DOHH2 (cell line): ENCODE measurements at regions not wholly inside any gene's neighbourhood (a gene's known extent, or its start where the extent isn't known, plus 50 kb on each side); places are given as distances from the start of the nearest gene placed in this dataset.

ENCODE experiments used
- H3F3A ChIP-seq: fragments of 200-600 bp; sonication (generic), shearing (Covaris generic); 2 replicates; pipeline ENCODE4 v1.6.0; 2016; ENCODE audit warnings: antibody characterized with exemption, mild to moderate bottlenecking; ENCODE audit not compliant: control insufficient read depth, insufficient read depth
- H3K27ac ChIP-seq: fragments of 200-600 bp; sonication (generic); 2 replicates; pipeline ENCODE4 v1.5.1; 2014; ENCODE audit warnings: low read depth, mild to moderate bottlenecking, low read length, moderate library complexity
- H3K27me3 ChIP-seq: fragments of 200-600 bp; sonication (generic); 2 replicates; pipeline ENCODE4 v1.6.1; 2014; ENCODE audit warnings: mild to moderate bottlenecking, low read length, mixed read lengths; ENCODE audit not compliant: control insufficient read depth
- H3K36me3 ChIP-seq: fragments of 200-600 bp; sonication (generic); 2 replicates; pipeline ENCODE4 v1.6.1; 2014; ENCODE audit warnings: mild to moderate bottlenecking, low read length, moderate library complexity, mixed read lengths; ENCODE audit not compliant: control insufficient read depth
- H3K4me1 ChIP-seq: fragments of 200-600 bp; sonication (generic); 2 replicates; pipeline ENCODE4 v1.6.1; 2014; ENCODE audit warnings: mild to moderate bottlenecking, low read length, mixed read lengths; ENCODE audit not compliant: control insufficient read depth
- H3K4me2 ChIP-seq: fragments of 200-600 bp; sonication (generic); 2 replicates; pipeline ENCODE4 v1.6.0; 2014; ENCODE audit warnings: mild to moderate bottlenecking, low read length, moderate library complexity
- H3K4me3 ChIP-seq: fragments of 200-600 bp; sonication (generic); 2 replicates; pipeline ENCODE4 v1.5.1; 2014; ENCODE audit warnings: mild to moderate bottlenecking, low read length, mixed read lengths
- H3K79me2 ChIP-seq: fragments of 200-600 bp; sonication (generic); 2 replicates; pipeline ENCODE4 v1.6.1; 2014; ENCODE audit warnings: mild to moderate bottlenecking, low read length, mixed read lengths; ENCODE audit not compliant: control insufficient read depth
- H3K9me2 ChIP-seq: fragments of 200-600 bp; sonication (generic); replicated peaks from 2 replicates; pipeline ENCODE4 v1.6.1; 2014; ENCODE audit warnings: mild to moderate bottlenecking, low read length, mixed read lengths; ENCODE audit not compliant: control insufficient read depth
- H3K9me3 ChIP-seq: fragments of 200-600 bp; sonication (generic); 2 replicates; pipeline ENCODE4 v1.6.1; 2014; ENCODE audit warnings: antibody characterized with exemption, low read length, mixed read lengths; ENCODE audit not compliant: control insufficient read depth, insufficient read depth
- H4K20me1 ChIP-seq: fragments of 200-600 bp; sonication (generic); 2 replicates; pipeline ENCODE4 v1.6.0; 2014; ENCODE audit warnings: low read depth, mild to moderate bottlenecking, antibody characterized with exemption, low read length, moderate library complexity; ENCODE audit not compliant: control insufficient read depth, insufficient read depth
- CTCF ChIP-seq: fragments of 200-600 bp; sonication (generic); IDR thresholded peaks from one replicate; pipeline ENCODE4 v1.5.1; 2014; ENCODE audit warnings: antibody characterized with exemption, mild to moderate bottlenecking, low read depth, low read length; ENCODE audit not compliant: poor library complexity, severe bottlenecking
- EZH2phosphoT487 ChIP-seq: fragments of 200-600 bp; sonication (generic); IDR thresholded peaks from 2 replicates; pipeline ENCODE4 v1.6.1; 2017; ENCODE audit warnings: borderline replicate concordance, mild to moderate bottlenecking, antibody characterized with exemption, low read length, moderate library complexity, mixed read lengths

- H3F3A ChIP-seq = no peaks in the 10 kb centered on the region
- no peaks in the 10 kb centered on the region for H3K9me3 ChIP-seq
- no peaks in the 10 kb centered on the region for H4K20me1 ChIP-seq
- H3K9me2 ChIP-seq = no peaks in the 10 kb centered on the region
- H3K4me2 ChIP-seq = no peak overlapping the region
- no peaks in the 10 kb centered on the region for H3K27me3 ChIP-seq
- no peak overlapping the region for H3K4me3 ChIP-seq
- no peaks in the 10 kb centered on the region for H3K79me2 ChIP-seq
- no peak overlapping the region for H3K27ac ChIP-seq
- H3K36me3 ChIP-seq = no peaks in the 10 kb centered on the region
- TF ChIP-seq EZH2phosphoT487 = no peak
- no peak for TF ChIP-seq CTCF
- no peaks in the 10 kb centered on the region for H3K4me1 ChIP-seq
These were observed 483.2 kb upstream of the DIPK2B start for GRCh38 chrX:45683914-45684313.

- TF ChIP-seq CTCF = no peak
- TF ChIP-seq EZH2phosphoT487 = no peak
- no peak overlapping the region for H3K4me3 ChIP-seq
- H3K4me1 ChIP-seq = no peaks in the 10 kb centered on the region
- H3K36me3 ChIP-seq = no peaks in the 10 kb centered on the region
- H3K9me3 ChIP-seq = no peaks in the 10 kb centered on the region
- no peaks in the 10 kb centered on the region for H4K20me1 ChIP-seq
- no peaks in the 10 kb centered on the region for H3K27me3 ChIP-seq
- H3K9me2 ChIP-seq = no peaks in the 10 kb centered on the region
- no peak overlapping the region for H3K27ac ChIP-seq
- H3K4me2 ChIP-seq = no peak overlapping the region
- no peaks in the 10 kb centered on the region for H3K79me2 ChIP-seq
- H3F3A ChIP-seq = no peaks in the 10 kb centered on the region
These were observed 481.2 kb upstream of the DIPK2B start for GRCh38 chrX:45681891-45682290.

- Histone ChIP-seq H3K36me3 (no peaks in the 10 kb centered on the region), H3K9me2 (no peaks in the 10 kb centered on the region), H3K27ac (no peak overlapping the region), H3K79me2 (no peaks in the 10 kb centered on the region), H3K4me2 (no peak overlapping the region), H3K27me3 (no peaks in the 10 kb centered on the region), H3K9me3 (no peaks in the 10 kb centered on the region), H3F3A (no peaks in the 10 kb centered on the region), H4K20me1 (no peaks in the 10 kb centered on the region), H3K4me1 (no peaks in the 10 kb centered on the region), H3K4me3 (no peak overlapping the region)
- no peak for TF ChIP-seq EZH2phosphoT487
- no peak for TF ChIP-seq CTCF
These were observed 469.2 kb upstream of the DIPK2B start for GRCh38 chrX:45669715-45670340.
